Pons (tissue), 1 donor: ENCODE measurements at regions not wholly inside any gene's neighbourhood (a gene's known extent, or its start where the extent isn't known, plus 50 kb on each side); places are given as distances from the start of the nearest gene placed in this dataset.

ENCODE experiments used
- DNase-seq: peaks from one replicate; pipeline ENCODE4 v3.0.0-alpha.2; 2016; ENCODE audit warnings: low spot score

DNA sequence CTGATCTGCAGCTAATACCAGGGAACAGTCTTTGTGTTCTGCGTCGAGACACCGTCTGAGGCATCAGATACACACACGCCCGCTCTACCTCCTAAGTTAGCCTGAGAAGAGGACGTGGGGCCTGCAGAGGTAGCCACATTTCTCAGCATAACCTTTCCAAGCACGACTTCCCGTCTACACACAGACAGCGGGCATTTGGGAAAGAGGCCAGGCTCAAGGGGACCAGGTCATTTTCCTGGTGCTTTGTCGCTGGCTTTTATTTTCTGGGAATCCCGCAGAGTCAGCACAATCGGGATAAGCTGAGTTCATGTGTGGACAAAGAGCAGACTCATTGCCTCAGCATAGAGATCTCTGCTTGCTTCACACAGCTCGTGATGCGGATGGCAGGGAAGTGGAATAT is 72.5 kb upstream of the SMYD2 start:
- peak; percentile 34 for DNase-seq

- DNase-seq = peak; percentile 37
These were observed 71.6 kb upstream of the SMYD2 start for GRCh38 chr1:214209260-214209808.

DNA sequence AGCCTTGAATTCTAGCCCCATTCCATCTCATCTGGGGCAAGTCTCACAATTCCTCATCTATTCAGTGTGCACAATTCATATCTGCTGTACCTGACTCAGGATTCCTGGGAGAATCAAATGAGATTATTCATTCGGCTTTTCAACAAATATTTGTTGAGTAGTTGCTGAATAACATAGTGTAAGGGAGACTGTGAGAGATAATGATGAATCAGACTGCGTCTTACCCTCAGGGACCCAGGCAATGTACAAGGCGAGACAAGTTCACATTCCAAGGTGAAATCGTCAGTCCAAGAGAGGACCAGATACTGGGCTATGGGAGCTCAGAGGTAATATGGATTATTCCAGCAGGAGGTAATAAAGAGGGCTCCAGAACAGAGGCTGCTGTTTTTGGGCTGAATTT is 67.8 kb upstream of the SMYD2 start:
- no peak for DNase-seq

- DNase-seq = no peak
These were observed 66.1 kb upstream of the SMYD2 start for GRCh38 chr1:214214851-214215250.

- no peak for DNase-seq
These were observed 65.4 kb upstream of the SMYD2 start for GRCh38 chr1:214215583-214215982.

GRCh38 chr1:214216021-214216420 is 64.9 kb upstream of the SMYD2 start:
- no peak for DNase-seq

DNA sequence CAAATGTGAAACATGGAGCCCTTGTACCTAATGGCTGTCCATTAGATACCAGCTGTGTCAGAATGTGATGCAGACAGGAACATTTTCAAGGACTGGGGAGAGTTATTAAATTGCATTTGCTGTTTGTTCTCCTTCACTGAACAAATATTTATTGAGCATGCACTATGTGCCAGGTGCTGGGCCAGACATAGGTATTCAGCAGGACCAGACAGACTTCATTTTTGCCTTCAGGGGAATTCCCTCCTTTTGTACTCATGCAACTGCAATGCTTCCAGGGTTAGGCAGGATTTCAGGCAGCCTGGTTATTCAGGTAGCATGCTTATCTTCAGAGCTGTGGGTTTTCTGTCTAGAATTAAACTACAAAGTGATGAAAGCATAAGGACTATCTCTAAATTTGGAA is 64.2 kb upstream of the SMYD2 start:
- DNase-seq = no peak

DNA sequence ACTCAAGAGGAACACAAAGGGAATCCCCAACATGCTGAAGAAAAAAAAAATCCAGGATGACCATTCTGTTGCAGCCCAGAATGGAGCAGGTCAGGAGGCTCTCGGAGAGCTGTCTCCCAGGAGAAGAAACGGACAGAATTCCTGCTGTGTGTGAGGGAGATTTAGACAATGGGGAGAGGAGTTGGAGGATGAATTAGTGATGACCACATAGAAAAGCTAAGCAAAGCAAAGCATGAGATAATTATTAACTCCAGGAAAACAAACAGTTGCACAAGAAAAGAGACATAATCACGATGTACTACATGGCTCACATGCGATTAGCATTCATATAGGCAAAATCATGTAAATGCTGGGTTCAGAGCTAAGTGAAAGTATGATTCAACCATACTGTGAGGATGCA is 61.1 kb upstream of the SMYD2 start:
- no peak for DNase-seq

DNA sequence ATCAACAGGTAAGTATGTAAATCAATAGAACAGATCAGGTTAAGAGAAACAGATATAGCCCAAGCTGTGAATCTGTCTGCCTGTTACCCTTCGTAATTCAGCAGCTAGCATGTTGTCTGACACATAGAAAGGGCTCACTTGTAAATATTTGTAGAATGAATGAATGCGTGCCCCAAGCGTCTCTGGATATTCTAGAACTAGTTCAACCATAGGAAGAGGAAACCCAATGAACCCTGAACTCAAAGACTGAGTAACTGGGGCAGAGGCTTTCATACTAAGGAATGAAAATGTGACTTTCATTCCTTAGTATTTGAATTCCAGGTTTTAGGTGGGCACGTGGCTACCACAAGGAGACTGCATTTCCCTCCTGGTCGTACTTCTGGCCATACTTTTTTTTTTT is 60.1 kb upstream of the SMYD2 start:
- no peak for DNase-seq

DNA sequence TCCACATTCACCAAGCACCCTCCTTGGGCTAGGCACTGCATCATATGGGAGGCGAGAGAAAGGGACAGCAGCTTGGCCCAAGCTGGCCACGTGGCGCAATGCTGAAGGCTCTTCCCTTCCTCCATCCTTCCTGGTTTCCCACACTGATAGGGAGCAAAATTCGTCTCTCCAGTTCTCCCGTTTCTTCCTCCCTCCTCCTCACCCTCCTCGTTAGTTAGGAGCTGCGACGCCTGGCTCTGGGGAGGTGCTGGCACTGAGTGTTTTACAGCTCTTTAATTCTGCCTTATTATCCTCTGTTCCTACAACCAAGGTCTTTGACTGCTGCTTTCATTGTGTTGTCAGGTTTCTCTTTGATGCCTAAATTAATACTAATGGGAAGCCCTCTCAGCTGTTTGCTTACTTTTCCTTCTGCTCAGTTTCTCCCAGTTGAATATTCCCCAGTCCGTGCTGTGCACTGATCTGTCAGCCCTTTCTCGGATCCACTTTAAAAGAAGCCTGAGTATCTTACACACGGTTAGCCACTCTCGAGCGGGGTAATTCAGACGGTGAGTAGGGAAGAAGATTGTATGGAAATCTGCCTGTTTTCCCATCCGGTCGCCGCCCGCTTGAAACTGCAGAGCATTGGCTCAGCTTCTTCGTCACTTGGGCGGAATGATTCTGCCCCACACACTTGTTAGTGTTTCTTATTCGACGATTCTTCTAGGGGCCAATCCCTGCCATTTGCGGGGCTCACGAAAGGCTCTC is 56.2 kb upstream of the SMYD2 start:
- DNase-seq = no peak

- no peak for DNase-seq
These were observed 52.0 kb upstream of the SMYD2 start for GRCh38 chr1:214228976-214229375.

DNA sequence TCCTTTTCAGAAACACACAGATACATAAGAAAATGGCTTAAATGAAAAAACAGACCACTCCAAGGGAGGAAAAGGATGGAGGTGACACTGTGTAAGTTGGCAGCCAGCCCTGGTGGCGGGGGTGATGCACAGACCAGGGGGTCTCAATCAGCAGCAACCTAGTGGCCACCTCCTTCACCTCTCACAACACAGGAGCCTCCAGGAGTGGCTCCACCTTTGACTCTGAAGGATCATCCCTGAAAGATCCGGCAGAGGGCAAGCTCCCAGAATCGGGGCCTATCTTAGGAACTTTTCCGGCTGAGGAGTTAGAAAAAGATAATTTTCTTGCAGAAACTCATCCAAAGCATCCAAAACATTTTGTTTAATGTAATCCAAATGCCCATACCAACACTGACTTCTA is 51.2 kb upstream of the SMYD2 start:
- no peak for DNase-seq
